ENCODE measurements at regions not wholly inside any gene's neighbourhood (a gene's known extent, or its start where the extent isn't known, plus 50 kb on each side); places are given as distances from the start of the nearest gene placed in this dataset.

- no peak overlapping the region for H3K4me3 ChIP-seq
Measured at GRCh38 chr12:127262615-127263014, 1004.4 kb upstream of the TMEM132C start.

GRCh38 chr12:127263621-127264020 is 1003.3 kb upstream of the TMEM132C start:
- H3K36me3 ChIP-seq: no peaks in the 10 kb centered on the region
- H3K27me3 ChIP-seq (replicated peaks in 1 of 7): no peaks in the 10 kb centered on the region
- no peak overlapping the region for H3K4me3 ChIP-seq
- WGBS, 5 donors: 92 to 95% (median 92%) methylated on average over 9 of the region's 9 CpGs
- TF ChIP-seq POLR2AphosphoS5 (IDR thresholded peaks at IDR 0.05) (no peak), CTCF (IDR thresholded peaks at IDR 0.05 in 8 of 11, conservative IDR thresholded peaks at IDR 0.05 in 3 of 11) (no peak), POLR2A (IDR thresholded peaks at IDR 0.05) (no peak)
- no peak overlapping the region for H3K27ac ChIP-seq
- intact Hi-C loops (cut with DNase I; ENCODE audit: low total_unique reads): no loop called here
- no peak for DNase-seq
- H3K4me1 ChIP-seq: no peaks in the 10 kb centered on the region
- H3K9me3 ChIP-seq: peaks cover 0 to 3% (median 0%) of the 10 kb centered on the region in 8 donors

More at GRCh38 chr12:127262615-127263014, 1004.4 kb upstream of the TMEM132C start:
- intact Hi-C loops (cut with DNase I; ENCODE audit: low total_unique reads): no loop called here
- Histone ChIP-seq H3K4me1 (no peaks in the 10 kb centered on the region), H3K9me3 (peaks cover 0 to 3% (median 0%) of the 10 kb centered on the region in 8 donors), H3K36me3 (no peaks in the 10 kb centered on the region), H3K27ac (no peak overlapping the region), H3K27me3 (replicated peaks in 1 of 7) (no peaks in the 10 kb centered on the region)
- 62 to 90% (median 76%) methylated on average over 1 of the region's 1 CpG for WGBS, 5 donors
- DNase-seq: no peak
- TF ChIP-seq CTCF (IDR thresholded peaks at IDR 0.05 in 8 of 11, conservative IDR thresholded peaks at IDR 0.05 in 3 of 11) (no peak), POLR2AphosphoS5 (IDR thresholded peaks at IDR 0.05) (no peak), POLR2A (IDR thresholded peaks at IDR 0.05) (no peak)

GRCh38 chr12:127267128-127267527 is 999.8 kb upstream of the TMEM132C start:
- 79 to 94% (median 88%) methylated on average over 4 of the region's 4 CpGs for WGBS, 5 donors
- no peak overlapping the region for H3K4me3 ChIP-seq
- intact Hi-C loops (cut with DNase I; ENCODE audit: low total_unique reads): no loop called here
- H3K27ac ChIP-seq: no peak overlapping the region
- H3K4me1 ChIP-seq: no peaks in the 10 kb centered on the region
- TF ChIP-seq POLR2A (IDR thresholded peaks at IDR 0.05) (no peak), CTCF (IDR thresholded peaks at IDR 0.05 in 8 of 11, conservative IDR thresholded peaks at IDR 0.05 in 3 of 11) (no peak), POLR2AphosphoS5 (IDR thresholded peaks at IDR 0.05) (no peak)
- no peak for DNase-seq
- peaks cover 0 to 3% (median 0%) of the 10 kb centered on the region in 8 donors for H3K9me3 ChIP-seq
- no peaks in the 10 kb centered on the region for H3K36me3 ChIP-seq
- no peaks in the 10 kb centered on the region for H3K27me3 ChIP-seq (replicated peaks in 1 of 7)

- H3K9me3 ChIP-seq: peaks cover 0 to 3% (median 0%) of the 10 kb centered on the region in 8 donors
- TF ChIP-seq CTCF (IDR thresholded peaks at IDR 0.05 in 8 of 11, conservative IDR thresholded peaks at IDR 0.05 in 3 of 11): no peak
- TF ChIP-seq POLR2A (IDR thresholded peaks at IDR 0.05): no peak
- no peak for TF ChIP-seq POLR2AphosphoS5 (IDR thresholded peaks at IDR 0.05)
- no peaks in the 10 kb centered on the region for H3K27me3 ChIP-seq (replicated peaks in 1 of 7)
- no peak overlapping the region for H3K27ac ChIP-seq
- 59 to 78% (median 69%) methylated on average over 8 of the region's 8 CpGs for WGBS, 5 donors
- no peak for DNase-seq
- H3K36me3 ChIP-seq: no peaks in the 10 kb centered on the region
- no peaks in the 10 kb centered on the region for H3K4me1 ChIP-seq
- intact Hi-C loops (cut with DNase I; ENCODE audit: low total_unique reads): no loop called here
- H3K4me3 ChIP-seq: no peak overlapping the region
Measured at GRCh38 chr12:127268213-127268612, 998.8 kb upstream of the TMEM132C start.
